Osteocyte (in vitro differentiated cells): ENCODE measurements at regions not wholly inside any gene's neighbourhood (a gene's known extent, or its start where the extent isn't known, plus 50 kb on each side); places are given as distances from the start of the nearest gene placed in this dataset.

Experiments
- DNase-seq: peaks from one replicate; pipeline ENCODE4 v3.0.0; 2021; ENCODE audit warnings: mixed read lengths; ENCODE audit not compliant: unreplicated experiment; ENCODE audit errors: extremely low spot score
- H3K27ac Mint-ChIP-seq: one replicate; pipeline ENCODE4 v1.8.0; 2021; ENCODE audit warnings: mild to moderate bottlenecking, mixed read lengths; ENCODE audit not compliant: unreplicated experiment
- H3K27me3 Mint-ChIP-seq: one replicate; pipeline ENCODE4 v1.8.0; 2021; ENCODE audit warnings: mixed read lengths; ENCODE audit not compliant: unreplicated experiment
- H3K36me3 Mint-ChIP-seq: one replicate; pipeline ENCODE4 v1.8.0; 2021; ENCODE audit warnings: mixed read lengths; ENCODE audit not compliant: unreplicated experiment
- H3K4me1 Mint-ChIP-seq: one replicate; pipeline ENCODE4 v1.8.0; 2021; ENCODE audit warnings: mixed read lengths; ENCODE audit not compliant: unreplicated experiment
- H3K4me3 Mint-ChIP-seq: one replicate; pipeline ENCODE4 v1.8.0; 2021; ENCODE audit warnings: mild to moderate bottlenecking, moderate library complexity, mixed read lengths; ENCODE audit not compliant: unreplicated experiment
- H3K9me3 Mint-ChIP-seq: one replicate; pipeline ENCODE4 v1.8.0; 2021; ENCODE audit warnings: mixed read lengths; ENCODE audit not compliant: unreplicated experiment
- CTCF ChIP-seq: fragments of 200-600 bp; sonication (generic); IDR thresholded peaks from 2 replicates; pipeline ENCODE4 v1.5.0; 2021; ENCODE audit warnings: antibody characterized with exemption, mild to moderate bottlenecking, moderate library complexity

- peaks cover 21% of the 10 kb centered on the region for H3K4me1 Mint-ChIP-seq
- H3K27ac Mint-ChIP-seq = no peak overlapping the region
Measured at GRCh38 chr2:217394510-217395351, 534.9 kb upstream of the TNP1 start.

GRCh38 chr2:217393585-217394032 lies 533.7 kb upstream of the TNP1 start:
- Mint-ChIP-seq H3K36me3 (peaks cover 7% of the 10 kb centered on the region), H3K4me3 (no peak overlapping the region), H3K4me1 (peaks cover 15% of the 10 kb centered on the region), H3K27ac (no peak overlapping the region), H3K9me3 (peaks cover 8% of the 10 kb centered on the region), H3K27me3 (no peaks in the 10 kb centered on the region)
- no peak for TF ChIP-seq CTCF
- no peak for DNase-seq

More at GRCh38 chr2:217394510-217395351, 534.9 kb upstream of the TNP1 start:
- H3K4me3 Mint-ChIP-seq = no peak overlapping the region
- H3K27me3 Mint-ChIP-seq = no peaks in the 10 kb centered on the region
- peaks cover 8% of the 10 kb centered on the region for H3K9me3 Mint-ChIP-seq
- peaks cover 7% of the 10 kb centered on the region for H3K36me3 Mint-ChIP-seq
- no peak for TF ChIP-seq CTCF
- DNase-seq = no peak

GRCh38 chr2:217392930-217393584 lies 533.2 kb upstream of the TNP1 start:
- Mint-ChIP-seq H3K4me3 (no peak overlapping the region), H3K27ac (no peak overlapping the region), H3K4me1 (peaks cover 16% of the 10 kb centered on the region), H3K27me3 (no peaks in the 10 kb centered on the region), H3K36me3 (peaks cover 7% of the 10 kb centered on the region), H3K9me3 (peaks cover 8% of the 10 kb centered on the region)
- no peak for TF ChIP-seq CTCF
- no peak for DNase-seq

GRCh38 chr2:217387776-217388387 lies 528.0 kb upstream of the TNP1 start:
- Mint-ChIP-seq H3K4me1 (peaks cover 14% of the 10 kb centered on the region), H3K27me3 (no peaks in the 10 kb centered on the region), H3K4me3 (no peak overlapping the region), H3K9me3 (peaks cover 8% of the 10 kb centered on the region), H3K36me3 (peaks cover 7% of the 10 kb centered on the region), H3K27ac (no peak overlapping the region)
- no peak for TF ChIP-seq CTCF
- DNase-seq = no peak

GRCh38 chr2:217386041-217386440 lies 526.2 kb upstream of the TNP1 start:
- TF ChIP-seq CTCF = no peak
- no peak for DNase-seq
- H3K36me3 Mint-ChIP-seq = no peaks in the 10 kb centered on the region

More at GRCh38 chr2:217386041-217386440, 526.2 kb upstream of the TNP1 start:
- H3K27ac Mint-ChIP-seq = no peak overlapping the region
- H3K4me3 Mint-ChIP-seq = no peak overlapping the region
- peaks cover 14% of the 10 kb centered on the region for H3K4me1 Mint-ChIP-seq
- H3K27me3 Mint-ChIP-seq = no peaks in the 10 kb centered on the region
- H3K9me3 Mint-ChIP-seq = no peaks in the 10 kb centered on the region
